NCI-H345 treated with DMSO at 0.1 percent for 48 hours (cell line): ENCODE measurements at regions not wholly inside any gene's neighbourhood (a gene's known extent, or its start where the extent isn't known, plus 50 kb on each side); places are given as distances from the start of the nearest gene placed in this dataset.
"Not testable (repeated sequence)": the region's sequence is repeated elsewhere in the genome, so short reads cannot be mapped to it uniquely, and the experiment has no call there.

Experiments used
- DNase-seq: peaks from one replicate; lab custom pipeline; 2025; ENCODE audit not compliant: unreplicated experiment; lab: John Stamatoyannopoulos, UW

GRCh38 chr5:87661784-87662566 is 249.2 kb upstream of the CCNH start:
- DNase-seq: no peak

- no peak for DNase-seq
Measured at GRCh38 chr5:87653242-87653641, 240.5 kb upstream of the CCNH start.

- DNase-seq: no peak
Measured at GRCh38 chr5:87650284-87650683, 237.6 kb upstream of the CCNH start.

- DNase-seq: no peak
Measured at GRCh38 chr5:87649455-87649854, 236.7 kb upstream of the CCNH start.

GRCh38 chr5:87645224-87645623 is 232.5 kb upstream of the CCNH start:
- no peak for DNase-seq

- DNase-seq: no peak
Measured at GRCh38 chr5:87640902-87641301, 228.2 kb upstream of the CCNH start.

GRCh38 chr5:87627363-87627762 is 214.6 kb upstream of the CCNH start:
- no peak for DNase-seq

- DNase-seq: no peak
Measured at GRCh38 chr5:87608385-87608784, 195.7 kb upstream of the CCNH start.

- DNase-seq: no peak
Measured at GRCh38 chr5:87605663-87606062, 192.9 kb upstream of the CCNH start.

- no peak for DNase-seq
Measured at GRCh38 chr5:87599778-87600177, 187.0 kb upstream of the CCNH start.

GRCh38 chr5:87598460-87598859 is 185.7 kb upstream of the CCNH start:
- DNase-seq: no peak

GRCh38 chr5:87594566-87594965 is 181.8 kb upstream of the CCNH start:
- DNase-seq: no peak

- no peak for DNase-seq
Measured at GRCh38 chr5:87589587-87589986, 176.9 kb upstream of the CCNH start.

GRCh38 chr5:87588316-87588715 is 175.6 kb upstream of the CCNH start:
- DNase-seq: no peak

- not testable (repeated sequence) for DNase-seq
Measured at GRCh38 chr5:87583704-87584103, 171.0 kb upstream of the CCNH start.

- DNase-seq: no peak
Measured at GRCh38 chr5:87582149-87582548, 169.4 kb upstream of the CCNH start.

- DNase-seq: no peak
Measured at GRCh38 chr5:87581661-87582060, 168.9 kb upstream of the CCNH start.

- no peak for DNase-seq
Measured at GRCh38 chr5:87579678-87580077, 166.9 kb upstream of the CCNH start.

- no peak for DNase-seq
Measured at GRCh38 chr5:87576867-87577266, 164.1 kb upstream of the CCNH start.

- DNase-seq: not testable (repeated sequence)
Measured at GRCh38 chr5:87576306-87576705, 163.6 kb upstream of the CCNH start.

GRCh38 chr5:87574106-87574505 is 161.4 kb upstream of the CCNH start:
- no peak for DNase-seq

GRCh38 chr5:87572611-87573010 is 159.9 kb upstream of the CCNH start:
- no peak for DNase-seq

GRCh38 chr5:87572090-87572489 is 159.4 kb upstream of the CCNH start:
- DNase-seq: no peak
